Upper lobe of left lung (tissue), 6 donors: ENCODE measurements at regions not wholly inside any gene's neighbourhood (a gene's known extent, or its start where the extent isn't known, plus 50 kb on each side); places are given as distances from the start of the nearest gene placed in this dataset.

Source experiments
- ATAC-seq, 2 donors: fragments of 200-7000 bp; cut with Tn5 transposase; one replicate each; pipeline ENCODE4 v1.9.1; 2022; ENCODE audit warnings: mild to moderate bottlenecking in 2 of 2, moderate library complexity in 2 of 2; ENCODE audit not compliant: low FRiP score in 2 of 2
- DNase-seq, 2 donors: peaks; one replicate each; pipeline ENCODE4 v3.0.0-alpha.2; 2019 to 2020
- H3K27ac ChIP-seq, 4 donors: fragments of 200-600 bp; sonication (generic); one replicate each; pipeline ENCODE4 v1.5.1; 2016 to 2019
- H3K27me3 ChIP-seq, 4 donors: fragments of 200-600 bp; sonication (generic); one replicate each; pipeline ENCODE4 v1.5.1; 2017 to 2019
- H3K36me3 ChIP-seq, 4 donors: fragments of 200-600 bp; sonication (generic); one replicate each; pipeline ENCODE4 v1.5.1; 2016 to 2019
- H3K4me1 ChIP-seq, 4 donors: fragments of 200-600 bp; sonication (generic); one replicate each; pipeline ENCODE4 v1.5.1; 2018 to 2019
- H3K4me3 ChIP-seq, 4 donors: fragments of 200-600 bp; sonication (generic); one replicate each; pipeline ENCODE4 v1.5.1; 2017 to 2019; ENCODE audit warnings: mild to moderate bottlenecking in 2 of 4, moderate library complexity in 1 of 4
- H3K9me3 ChIP-seq, 4 donors: fragments of 200-600 bp; sonication (generic); one replicate each; pipeline ENCODE4 v1.5.1; 2018 to 2019
- EP300 ChIP-seq, 4 donors: sonication (generic); formaldehyde crosslinking; IDR thresholded peaks; one replicate each; pipeline ENCODE4 v1.5.1; 2017; ENCODE audit warnings: antibody characterized with exemption in 4 of 4, control low read depth in 2 of 4
- POLR2A ChIP-seq, 4 donors: fragments of 450-650 bp; IDR thresholded peaks; one replicate each; pipeline ENCODE4 v1.5.1; 2016 to 2017; ENCODE audit warnings: antibody characterized with exemption in 4 of 4, mild to moderate bottlenecking in 2 of 4
- POLR2AphosphoS5 ChIP-seq, 2 donors: sonication (generic); formaldehyde crosslinking; IDR thresholded peaks; one replicate each; pipeline ENCODE4 v1.5.1; 2017; ENCODE audit warnings: antibody characterized with exemption in 2 of 2
- whole genome bisulfite sequencing, 2 donors: methylation state at CpG; one replicate each; pipeline ENCODE4 v1.1.5; 2017 to 2018; 5-methylcytosine and 5-hydroxymethylcytosine counted together
- TF ChIP-seq, protein P1 (sequence below), 6 experiments: fragments of 450-650 bp in 4 of 6; fragments of 200-600 bp in 2 of 6; sonication (generic) in 2 of 6; IDR thresholded peaks; one replicate each; pipeline ENCODE4 v1.5.1; 2016 to 2019; ENCODE audit warnings: antibody characterized with exemption in 6 of 6
- donor health status: DM: no; HTN: no; CAD: no; lungs with moderate emphysema.
- donor health status: DM: no; HTN: yes; CAD: no; lungs with severe emphysema.

DNA sequence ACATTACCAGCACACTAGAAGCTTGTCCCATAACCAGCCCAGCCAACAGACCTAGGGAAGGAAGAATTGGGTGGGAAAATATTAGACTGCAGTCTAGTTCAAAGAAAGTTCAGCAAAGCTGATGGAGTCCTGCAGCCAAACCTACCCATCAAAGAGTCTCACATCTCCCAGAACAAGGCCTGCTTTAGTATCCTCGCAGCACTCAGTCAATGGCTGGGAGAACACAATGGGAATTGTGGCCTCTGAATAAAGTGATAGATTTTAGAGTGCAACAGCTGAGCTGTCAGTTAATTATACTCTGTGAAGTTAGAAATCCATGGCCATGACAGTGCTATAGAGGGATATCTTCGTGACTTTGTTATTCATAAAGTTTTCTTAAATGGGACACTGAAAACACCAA is 207.2 kb upstream of the NAALADL2 start:
- Histone ChIP-seq H3K27ac (no peak overlapping the region), H3K9me3 (no peaks in the 10 kb centered on the region), H3K4me1 (no peaks in the 10 kb centered on the region), H3K27me3 (no peaks in the 10 kb centered on the region), H3K36me3 (no peaks in the 10 kb centered on the region), H3K4me3 (no peak overlapping the region)
- TF ChIP-seq, protein P1, sequence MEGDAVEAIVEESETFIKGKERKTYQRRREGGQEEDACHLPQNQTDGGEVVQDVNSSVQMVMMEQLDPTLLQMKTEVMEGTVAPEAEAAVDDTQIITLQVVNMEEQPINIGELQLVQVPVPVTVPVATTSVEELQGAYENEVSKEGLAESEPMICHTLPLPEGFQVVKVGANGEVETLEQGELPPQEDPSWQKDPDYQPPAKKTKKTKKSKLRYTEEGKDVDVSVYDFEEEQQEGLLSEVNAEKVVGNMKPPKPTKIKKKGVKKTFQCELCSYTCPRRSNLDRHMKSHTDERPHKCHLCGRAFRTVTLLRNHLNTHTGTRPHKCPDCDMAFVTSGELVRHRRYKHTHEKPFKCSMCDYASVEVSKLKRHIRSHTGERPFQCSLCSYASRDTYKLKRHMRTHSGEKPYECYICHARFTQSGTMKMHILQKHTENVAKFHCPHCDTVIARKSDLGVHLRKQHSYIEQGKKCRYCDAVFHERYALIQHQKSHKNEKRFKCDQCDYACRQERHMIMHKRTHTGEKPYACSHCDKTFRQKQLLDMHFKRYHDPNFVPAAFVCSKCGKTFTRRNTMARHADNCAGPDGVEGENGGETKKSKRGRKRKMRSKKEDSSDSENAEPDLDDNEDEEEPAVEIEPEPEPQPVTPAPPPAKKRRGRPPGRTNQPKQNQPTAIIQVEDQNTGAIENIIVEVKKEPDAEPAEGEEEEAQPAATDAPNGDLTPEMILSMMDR (IDR thresholded peaks at IDR 0.05), result no peak
- TF ChIP-seq POLR2AphosphoS5 (IDR thresholded peaks at IDR 0.05), result no peak
- TF ChIP-seq EP300 (IDR thresholded peaks at IDR 0.05), result no peak
- TF ChIP-seq POLR2A (IDR thresholded peaks at IDR 0.05), result no peak
- ATAC-seq (no peak), DNase-seq (no peak)
- WGBS, 2 donors, result 86 to 94% methylated on average over 2 of the region's 2 CpGs

DNA sequence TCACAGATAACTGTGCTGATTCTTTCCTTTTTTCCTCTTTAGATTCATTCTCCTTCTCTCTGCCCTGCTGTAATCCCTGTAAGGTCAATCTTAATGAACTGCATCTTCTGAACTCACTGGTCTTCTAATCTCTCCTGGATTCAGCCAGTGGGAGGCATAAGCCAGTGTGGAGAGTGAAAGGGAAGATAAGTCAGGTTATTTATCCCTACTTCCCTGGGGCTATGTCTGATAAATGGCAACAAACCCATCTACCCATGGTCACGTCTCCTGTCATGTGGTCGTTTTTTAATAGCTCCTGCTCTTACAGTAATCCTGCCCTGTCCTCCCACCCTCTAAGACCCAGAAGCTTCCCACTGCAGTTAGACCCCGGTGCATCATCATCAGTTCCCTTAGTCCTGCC is 199.6 kb upstream of the NAALADL2 start:
- Histone ChIP-seq H3K4me1 (no peaks in the 10 kb centered on the region), H3K27ac (no peak overlapping the region), H3K36me3 (no peaks in the 10 kb centered on the region), H3K4me3 (no peak overlapping the region), H3K27me3 (no peaks in the 10 kb centered on the region), H3K9me3 (no peaks in the 10 kb centered on the region)
- 71 to 82% methylated on average over 3 of the region's 3 CpGs for WGBS, 2 donors
- no peak for DNase-seq
- TF ChIP-seq, protein P1 (IDR thresholded peaks at IDR 0.05), result no peak
- ATAC-seq, result no peak

GRCh38 chr3:174662653-174663052 is 196.5 kb upstream of the NAALADL2 start:
- WGBS, 2 donors, result 78 to 82% methylated on average over 3 of the region's 3 CpGs
- Histone ChIP-seq H3K27ac (no peak overlapping the region), H3K4me1 (no peaks in the 10 kb centered on the region), H3K9me3 (no peaks in the 10 kb centered on the region), H3K36me3 (no peaks in the 10 kb centered on the region), H3K27me3 (no peaks in the 10 kb centered on the region), H3K4me3 (no peak overlapping the region)
- ATAC-seq (no peak), DNase-seq (no peak)
- TF ChIP-seq POLR2AphosphoS5 (IDR thresholded peaks at IDR 0.05), result no peak
- TF ChIP-seq, protein P1 (IDR thresholded peaks at IDR 0.05), result no peak
- no peak for TF ChIP-seq EP300 (IDR thresholded peaks at IDR 0.05)
- no peak for TF ChIP-seq POLR2A (IDR thresholded peaks at IDR 0.05)

GRCh38 chr3:174667386-174667785 is 191.7 kb upstream of the NAALADL2 start:
- no peak overlapping the region for H3K4me3 ChIP-seq
- DNase-seq, result no peak

DNA sequence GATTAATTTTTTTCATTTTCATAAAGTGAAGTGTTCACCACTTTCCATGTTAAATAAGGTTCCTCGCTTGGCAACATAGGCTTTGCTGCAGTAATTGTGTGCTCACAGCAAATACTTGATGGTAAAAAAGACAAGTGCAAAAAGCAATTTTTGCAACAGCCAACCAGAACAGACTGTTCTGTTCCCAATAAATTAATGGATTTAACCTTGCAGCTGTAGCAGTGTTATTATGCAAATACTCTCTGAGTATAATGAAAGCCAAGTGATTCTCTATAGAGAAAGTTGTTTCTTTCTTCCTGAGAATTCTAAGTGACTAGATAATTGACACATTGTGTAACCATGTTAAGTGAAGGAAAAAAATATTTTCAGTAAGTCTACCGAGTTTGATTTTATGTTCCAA is 183.7 kb upstream of the NAALADL2 start:
- Histone ChIP-seq H3K9me3 (no peaks in the 10 kb centered on the region), H3K36me3 (no peaks in the 10 kb centered on the region), H3K4me1 (no peaks in the 10 kb centered on the region), H3K27ac (no peak overlapping the region), H3K4me3 (no peak overlapping the region), H3K27me3 (no peaks in the 10 kb centered on the region)
- ATAC-seq, result no peak
- 86 to 89% methylated on average over 2 of the region's 2 CpGs for WGBS, 2 donors
- TF ChIP-seq POLR2AphosphoS5 (IDR thresholded peaks at IDR 0.05), result no peak
- TF ChIP-seq, protein P1 (IDR thresholded peaks at IDR 0.05), result no peak
- TF ChIP-seq EP300 (IDR thresholded peaks at IDR 0.05), result no peak
- no peak for TF ChIP-seq POLR2A (IDR thresholded peaks at IDR 0.05)
- DNase-seq, result no peak

More at GRCh38 chr3:174667386-174667785, 191.7 kb upstream of the NAALADL2 start:
- no peaks in the 10 kb centered on the region for H3K9me3 ChIP-seq
- TF ChIP-seq POLR2AphosphoS5 (IDR thresholded peaks at IDR 0.05), result no peak
- TF ChIP-seq POLR2A (IDR thresholded peaks at IDR 0.05), result no peak
- TF ChIP-seq EP300 (IDR thresholded peaks at IDR 0.05), result no peak
- TF ChIP-seq, protein P1 (IDR thresholded peaks at IDR 0.05), result no peak
- no peak for ATAC-seq
- no peaks in the 10 kb centered on the region for H3K4me1 ChIP-seq
- no peaks in the 10 kb centered on the region for H3K36me3 ChIP-seq
- 59 to 74% methylated on average over 1 of the region's 1 CpG for WGBS, 2 donors
- H3K27me3 ChIP-seq, result no peaks in the 10 kb centered on the region
- H3K27ac ChIP-seq, result no peak overlapping the region
